ENCODE measurements at regions not wholly inside any gene's neighbourhood (a gene's known extent, or its start where the extent isn't known, plus 50 kb on each side); places are given as distances from the start of the nearest gene placed in this dataset.

GRCh38 chr7:25727876-25728275, 424.1 kb upstream of the NFE2L3 start:
- TF ChIP-seq, protein P1, sequence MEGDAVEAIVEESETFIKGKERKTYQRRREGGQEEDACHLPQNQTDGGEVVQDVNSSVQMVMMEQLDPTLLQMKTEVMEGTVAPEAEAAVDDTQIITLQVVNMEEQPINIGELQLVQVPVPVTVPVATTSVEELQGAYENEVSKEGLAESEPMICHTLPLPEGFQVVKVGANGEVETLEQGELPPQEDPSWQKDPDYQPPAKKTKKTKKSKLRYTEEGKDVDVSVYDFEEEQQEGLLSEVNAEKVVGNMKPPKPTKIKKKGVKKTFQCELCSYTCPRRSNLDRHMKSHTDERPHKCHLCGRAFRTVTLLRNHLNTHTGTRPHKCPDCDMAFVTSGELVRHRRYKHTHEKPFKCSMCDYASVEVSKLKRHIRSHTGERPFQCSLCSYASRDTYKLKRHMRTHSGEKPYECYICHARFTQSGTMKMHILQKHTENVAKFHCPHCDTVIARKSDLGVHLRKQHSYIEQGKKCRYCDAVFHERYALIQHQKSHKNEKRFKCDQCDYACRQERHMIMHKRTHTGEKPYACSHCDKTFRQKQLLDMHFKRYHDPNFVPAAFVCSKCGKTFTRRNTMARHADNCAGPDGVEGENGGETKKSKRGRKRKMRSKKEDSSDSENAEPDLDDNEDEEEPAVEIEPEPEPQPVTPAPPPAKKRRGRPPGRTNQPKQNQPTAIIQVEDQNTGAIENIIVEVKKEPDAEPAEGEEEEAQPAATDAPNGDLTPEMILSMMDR (IDR thresholded peaks at IDR 0.05): no peak
- TF ChIP-seq POLR2A (IDR thresholded peaks at IDR 0.05): no peak

Measured in adrenal gland (tissue), 5 donors.